Lung (tissue), 11 donors: ENCODE measurements at regions not wholly inside any gene's neighbourhood (a gene's known extent, or its start where the extent isn't known, plus 50 kb on each side); places are given as distances from the start of the nearest gene placed in this dataset.

ENCODE experiments used
- ATAC-seq: fragments of 200-7000 bp; cut with Tn5 transposase; one replicate; pipeline ENCODE4 v1.9.1; 2020; ENCODE audit warnings: moderate number of reproducible peaks; ENCODE audit not compliant: insufficient read depth, low FRiP score
- DNase-seq, 3 donors: peaks; one replicate each; pipeline ENCODE4 v3.0.0-alpha.2; 2013 to 2017
- H3K27ac ChIP-seq, 2 donors: one replicate each; pipeline ENCODE4 v1.5.1; 2013; ENCODE audit warnings: mild to moderate bottlenecking in 2 of 2, moderate library complexity in 2 of 2, control low read depth in 1 of 2, inconsistent platforms in 1 of 2, low read depth in 1 of 2, low read length in 1 of 2
- H3K27me3 ChIP-seq, 3 donors: one replicate each; pipeline ENCODE4 v1.5.1; 2013; ENCODE audit warnings: low read length in 2 of 3; ENCODE audit not compliant: control insufficient read depth in 3 of 3, insufficient read depth in 3 of 3
- H3K36me3 ChIP-seq, 4 donors: one replicate each; pipeline ENCODE4 v1.5.1; 2013; ENCODE audit warnings: low read length in 4 of 4, mild to moderate bottlenecking in 1 of 4, moderate library complexity in 1 of 4; ENCODE audit not compliant: control insufficient read depth in 4 of 4, insufficient read depth in 4 of 4
- H3K4me1 ChIP-seq, 5 donors: one replicate each; pipeline ENCODE4 v1.5.1; 2013; ENCODE audit warnings: low read length in 5 of 5, mild to moderate bottlenecking in 2 of 5, moderate library complexity in 1 of 5; ENCODE audit not compliant: control insufficient read depth in 5 of 5, insufficient read depth in 5 of 5
- H3K4me3 ChIP-seq: one replicate; pipeline ENCODE4 v1.5.1; 2013; ENCODE audit warnings: mild to moderate bottlenecking, control low read depth, moderate library complexity
- H3K9ac ChIP-seq, 2 donors: one replicate each; pipeline ENCODE4 v1.5.1; 2013; ENCODE audit warnings: low read length in 2 of 2, control low read depth in 1 of 2; ENCODE audit not compliant: insufficient read depth in 1 of 2
- H3K9me3 ChIP-seq, 4 donors: one replicate each; pipeline ENCODE4 v1.5.1; 2013; ENCODE audit warnings: low read length in 3 of 4, mild to moderate bottlenecking in 1 of 4, moderate library complexity in 1 of 4; ENCODE audit not compliant: control insufficient read depth in 4 of 4, insufficient read depth in 3 of 4
- WGBS, 2 donors: extraction: QIAGEN DNeasy Blood & Tissue Kit; methylation state at CpG; one replicate each; pipeline ENCODE4 v1.1.7; 2013; 5-methylcytosine and 5-hydroxymethylcytosine counted together
- TF ChIP-seq, protein P1 (sequence below): IDR thresholded peaks from 2 replicates; pipeline ENCODE4 v1.5.1; 2012; ENCODE audit warnings: mild to moderate bottlenecking; ENCODE audit errors: control extremely low read depth, extremely low read depth
- donor health status: control.
- donor health status: control.
- donor health status: Bipolar disorder and iron deficiency.
- donor health status: healthy.
- donor health status: DM: yes; HTN: yes; CAD: no.

DNA sequence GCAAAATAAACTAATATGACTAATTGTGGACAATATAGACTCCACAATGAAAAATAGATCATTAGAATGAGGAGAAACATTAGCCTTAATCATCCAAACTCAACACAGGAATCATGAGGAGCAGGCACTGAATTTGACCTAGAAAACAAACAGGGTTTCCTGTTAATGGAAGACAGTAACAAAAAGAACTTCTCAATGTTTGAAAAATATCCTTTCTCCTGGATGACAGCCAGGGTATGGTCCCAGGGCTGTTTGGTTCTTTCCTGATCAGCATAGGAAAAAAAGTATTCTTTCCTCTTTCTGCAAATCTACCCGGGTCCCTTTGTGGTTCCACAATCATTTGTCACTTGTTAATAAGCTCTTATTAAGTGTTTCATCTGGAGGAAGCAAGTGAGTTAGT lies 145.3 kb upstream of the SVIL start:
- TF ChIP-seq, protein P1, sequence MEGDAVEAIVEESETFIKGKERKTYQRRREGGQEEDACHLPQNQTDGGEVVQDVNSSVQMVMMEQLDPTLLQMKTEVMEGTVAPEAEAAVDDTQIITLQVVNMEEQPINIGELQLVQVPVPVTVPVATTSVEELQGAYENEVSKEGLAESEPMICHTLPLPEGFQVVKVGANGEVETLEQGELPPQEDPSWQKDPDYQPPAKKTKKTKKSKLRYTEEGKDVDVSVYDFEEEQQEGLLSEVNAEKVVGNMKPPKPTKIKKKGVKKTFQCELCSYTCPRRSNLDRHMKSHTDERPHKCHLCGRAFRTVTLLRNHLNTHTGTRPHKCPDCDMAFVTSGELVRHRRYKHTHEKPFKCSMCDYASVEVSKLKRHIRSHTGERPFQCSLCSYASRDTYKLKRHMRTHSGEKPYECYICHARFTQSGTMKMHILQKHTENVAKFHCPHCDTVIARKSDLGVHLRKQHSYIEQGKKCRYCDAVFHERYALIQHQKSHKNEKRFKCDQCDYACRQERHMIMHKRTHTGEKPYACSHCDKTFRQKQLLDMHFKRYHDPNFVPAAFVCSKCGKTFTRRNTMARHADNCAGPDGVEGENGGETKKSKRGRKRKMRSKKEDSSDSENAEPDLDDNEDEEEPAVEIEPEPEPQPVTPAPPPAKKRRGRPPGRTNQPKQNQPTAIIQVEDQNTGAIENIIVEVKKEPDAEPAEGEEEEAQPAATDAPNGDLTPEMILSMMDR, result no peak

DNA sequence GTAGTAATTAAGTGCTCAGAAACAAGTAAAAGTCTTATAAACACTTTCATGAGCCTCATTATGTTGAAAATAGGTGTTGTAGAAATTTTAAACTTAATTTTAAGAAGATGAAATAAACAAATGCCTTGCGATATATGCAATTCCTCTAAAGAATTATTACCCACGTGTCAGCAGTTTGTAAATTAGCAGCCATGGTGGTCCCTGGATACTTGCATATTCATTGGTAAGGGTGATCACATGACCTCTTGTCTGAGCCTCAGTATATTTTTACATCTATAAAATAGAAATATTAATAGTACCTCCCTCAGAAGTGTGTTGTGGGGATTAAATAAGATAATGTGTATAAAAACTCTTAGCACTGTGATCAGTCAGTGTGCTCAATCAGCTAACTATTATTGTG lies 141.5 kb upstream of the SVIL start:
- 87 to 90% methylated on average over 2 of the region's 2 CpGs for WGBS, 2 donors

More for the DNA sequence above, 145.3 kb upstream of the SVIL start:
- Histone ChIP-seq H3K4me1 (peaks cover 0 to 7% (median 0%) of the 10 kb centered on the region in 5 donors), H3K27me3 (no peaks in the 10 kb centered on the region), H3K9ac (no peak overlapping the region), H3K27ac (no peak overlapping the region), H3K9me3 (no peaks in the 10 kb centered on the region), H3K36me3 (no peaks in the 10 kb centered on the region), H3K4me3 (no peak overlapping the region)
- 8 to 9% methylated on average over 1 of the region's 1 CpG for WGBS, 2 donors
- ATAC-seq, result no peak
- peak in 1 of 3 donors; percentile 36 for DNase-seq

DNA sequence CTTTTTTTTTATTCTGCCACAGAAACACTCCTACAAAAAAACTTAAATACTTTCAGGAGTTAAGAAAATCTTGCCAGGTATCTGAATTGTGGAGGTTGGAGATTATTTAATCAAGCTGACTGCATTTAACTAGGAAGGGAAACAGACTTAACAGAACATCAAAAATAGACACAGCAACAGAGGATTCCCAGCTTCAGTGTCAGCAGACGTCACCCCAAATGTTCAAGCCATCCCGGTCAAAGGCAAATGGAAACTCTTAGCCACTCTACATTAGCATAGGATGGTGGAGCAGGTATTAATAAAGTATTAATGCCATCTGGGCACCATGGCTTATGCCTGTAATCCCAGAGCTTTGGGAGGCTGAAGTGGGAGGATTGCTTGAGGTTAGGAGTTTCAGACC lies 139.7 kb upstream of the SVIL start:
- DNase-seq, result no peak
- ATAC-seq, result no peak
- no peak overlapping the region for H3K9ac ChIP-seq
- H3K36me3 ChIP-seq, result no peaks in the 10 kb centered on the region
- no peaks in the 10 kb centered on the region for H3K9me3 ChIP-seq
- H3K27me3 ChIP-seq, result no peaks in the 10 kb centered on the region
- H3K27ac ChIP-seq, result no peak overlapping the region
- WGBS, 2 donors, result 88 to 92% methylated on average over 2 of the region's 2 CpGs
- TF ChIP-seq, protein P1, result no peak
- H3K4me1 ChIP-seq, result peaks cover 0 to 2% (median 0%) of the 10 kb centered on the region in 5 donors
- H3K4me3 ChIP-seq, result no peak overlapping the region

More for the DNA sequence above, 141.5 kb upstream of the SVIL start:
- TF ChIP-seq, protein P1, result no peak
- no peak overlapping the region for H3K27ac ChIP-seq
- ATAC-seq (no peak), DNase-seq (peak in 2 of 3 donors; percentile 35 to 44)
- H3K9ac ChIP-seq, result no peak overlapping the region
- H3K4me3 ChIP-seq, result no peak overlapping the region
- H3K4me1 ChIP-seq, result peaks cover 0 to 2% (median 0%) of the 10 kb centered on the region in 5 donors
- H3K36me3 ChIP-seq, result no peaks in the 10 kb centered on the region
- no peaks in the 10 kb centered on the region for H3K27me3 ChIP-seq
- no peaks in the 10 kb centered on the region for H3K9me3 ChIP-seq

DNA sequence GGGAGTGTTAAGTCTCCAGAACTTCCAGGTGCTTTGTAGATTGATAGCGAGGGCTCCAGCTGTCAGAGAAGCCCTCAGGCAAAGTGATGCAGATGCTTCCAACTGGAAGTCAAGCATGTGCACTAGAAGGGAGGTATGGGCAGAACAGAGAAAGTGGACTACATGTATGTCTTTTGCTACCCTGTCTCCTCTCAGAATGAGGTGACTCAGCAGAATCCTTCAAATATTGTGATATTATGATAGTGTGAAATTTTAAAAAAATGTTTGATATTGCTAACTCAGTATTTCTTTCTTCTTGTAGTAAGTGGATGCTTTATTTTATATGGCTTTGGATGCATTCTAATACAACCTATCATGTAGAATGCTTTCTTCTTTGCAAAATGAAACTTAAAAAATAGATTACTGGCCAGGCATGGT lies 138.9 kb upstream of the SVIL start:
- Histone ChIP-seq H3K36me3 (no peaks in the 10 kb centered on the region), H3K9ac (no peak overlapping the region), H3K4me1 (peaks cover 0 to 2% (median 0%) of the 10 kb centered on the region in 5 donors), H3K4me3 (no peak overlapping the region), H3K27ac (no peak overlapping the region), H3K27me3 (no peaks in the 10 kb centered on the region), H3K9me3 (no peaks in the 10 kb centered on the region)
- 93 to 98% methylated on average over 1 of the region's 1 CpG for WGBS, 2 donors
- TF ChIP-seq, protein P1, result no peak
- DNase-seq, result no peak
- ATAC-seq, result no peak
